Activated T-cell treated with anti-CD3 and anti-CD28 coated beads for 24 hours (primary cell): ENCODE measurements at regions not wholly inside any gene's neighbourhood (a gene's known extent, or its start where the extent isn't known, plus 50 kb on each side); places are given as distances from the start of the nearest gene placed in this dataset.
"Not testable (repeated sequence)": the region's sequence is repeated elsewhere in the genome, so short reads cannot be mapped to it uniquely, and the experiment has no call there.

Experiments used
- DNase-seq: peaks from one replicate; pipeline ENCODE4 v3.0.0-alpha.2; 2020; ENCODE audit warnings: low read depth

- not testable (repeated sequence) for DNase-seq
Observed at GRCh38 chr5:56295311-56295710, 62.2 kb upstream of the ANKRD55 start.

- no peak for DNase-seq
Observed at GRCh38 chr5:56294354-56294753, 61.2 kb upstream of the ANKRD55 start.

GRCh38 chr5:56292874-56293273 lies 59.7 kb upstream of the ANKRD55 start:
- not testable (repeated sequence) for DNase-seq

- DNase-seq, result no peak
Observed at GRCh38 chr5:56291661-56292374, 58.7 kb upstream of the ANKRD55 start.

- DNase-seq, result no peak
Observed at GRCh38 chr5:56291079-56291643, 58.0 kb upstream of the ANKRD55 start.

GRCh38 chr5:56290378-56291078 lies 57.4 kb upstream of the ANKRD55 start:
- DNase-seq, result no peak

GRCh38 chr5:56289602-56289987 lies 56.5 kb upstream of the ANKRD55 start:
- DNase-seq, result no peak

- no peak for DNase-seq
Observed at GRCh38 chr5:56288873-56289601, 55.9 kb upstream of the ANKRD55 start.

GRCh38 chr5:56286015-56286884 lies 53.1 kb upstream of the ANKRD55 start:
- no peak for DNase-seq

- DNase-seq, result no peak
Observed at GRCh38 chr5:56282951-56283350, 49.8 kb upstream of the ANKRD55 start.
